Nucleus accumbens (tissue), 56 donors: ENCODE measurements at regions not wholly inside any gene's neighbourhood (a gene's known extent, or its start where the extent isn't known, plus 50 kb on each side); places are given as distances from the start of the nearest gene placed in this dataset.

ENCODE experiments used
- DNase-seq, 56 donors: peaks; one replicate each; lab custom pipeline; 2025; lab: John Stamatoyannopoulos, UW

DNA sequence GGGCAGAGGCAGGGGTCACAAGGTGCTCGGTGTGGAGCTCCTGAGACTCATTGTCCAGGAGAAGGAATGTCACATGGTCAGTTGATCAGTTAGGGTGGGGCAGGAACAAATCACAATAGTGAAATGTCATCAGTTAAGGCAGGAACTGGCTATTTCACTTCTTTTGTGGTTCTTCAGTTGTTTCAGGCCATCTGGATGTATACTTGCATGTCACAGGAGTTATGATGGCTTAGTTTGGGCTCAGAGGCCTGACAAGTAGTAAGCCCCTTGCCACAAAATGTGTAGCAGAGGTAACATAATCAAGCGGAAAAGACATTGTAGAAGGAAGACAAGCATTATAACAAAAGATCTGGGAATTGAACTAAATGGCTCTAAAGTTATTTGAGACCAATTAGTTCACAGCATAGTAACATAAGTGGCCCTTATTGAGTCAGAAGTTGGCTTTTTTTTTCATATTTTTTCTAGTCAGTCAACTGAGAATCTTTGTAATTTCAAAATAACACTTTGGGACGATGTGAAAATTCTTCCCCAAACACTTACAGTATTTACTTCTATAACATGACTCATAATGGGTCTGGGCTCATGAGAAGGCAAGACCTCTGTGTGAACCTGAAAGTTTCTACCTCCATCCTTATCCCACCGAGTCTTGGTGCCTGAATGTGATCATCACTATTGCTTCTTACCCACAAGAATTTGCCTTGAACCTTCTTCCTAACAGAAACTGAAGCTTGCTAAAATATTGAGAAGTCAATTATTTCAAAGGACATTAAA, 137.0 kb upstream of the DPT start:
- DNase-seq, result no peak

DNA sequence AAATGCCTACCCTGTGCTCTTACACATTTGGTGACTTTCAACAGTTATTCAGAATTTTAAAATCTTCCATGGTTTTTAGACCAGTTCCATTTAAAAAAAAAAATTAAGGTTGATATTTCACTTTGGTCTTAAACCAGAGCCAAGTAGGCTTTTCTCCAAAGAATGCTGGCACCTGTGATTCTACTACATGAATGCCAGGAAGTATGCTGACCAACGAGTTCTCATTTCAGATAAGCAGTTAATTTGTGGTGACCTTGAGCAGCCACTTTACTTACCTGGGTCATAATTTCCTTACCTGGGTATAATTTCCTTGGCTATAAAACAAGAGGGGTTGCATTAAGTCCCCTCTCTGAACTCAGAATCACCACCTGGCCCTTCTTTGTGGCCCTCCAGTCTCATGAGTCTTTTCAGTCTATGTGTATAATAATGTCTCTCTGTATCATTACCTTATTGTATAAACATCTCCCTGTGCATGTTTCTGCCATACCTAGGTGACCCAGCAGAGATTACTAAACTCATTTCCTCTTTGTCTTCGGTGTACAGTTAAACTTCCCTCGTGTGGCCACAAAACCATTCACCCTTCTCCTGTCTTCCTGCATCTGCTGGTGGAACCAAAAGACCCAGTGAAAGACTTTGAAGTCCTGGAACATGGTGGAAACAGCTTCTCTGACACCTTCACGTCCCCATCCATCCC, 139.1 kb upstream of the DPT start:
- no peak for DNase-seq

DNA sequence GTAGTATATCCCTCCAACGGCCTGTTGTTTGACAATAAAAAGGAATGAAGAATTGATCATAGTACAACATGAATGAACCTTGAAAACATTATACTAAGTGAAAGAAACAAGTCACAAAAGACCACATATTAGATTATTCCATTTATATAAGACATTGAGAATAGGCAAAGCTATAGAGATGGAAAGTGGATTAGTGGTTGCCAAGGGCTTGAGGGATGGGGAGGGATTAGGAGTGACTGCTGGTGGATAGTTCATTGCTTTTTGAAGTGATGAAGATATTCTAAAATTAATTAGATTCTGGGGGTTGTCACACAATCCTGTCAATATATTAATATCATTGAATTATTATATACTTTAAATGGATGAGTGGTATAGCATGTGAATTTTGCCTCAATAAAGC, 142.5 kb upstream of the DPT start:
- no peak for DNase-seq

DNA sequence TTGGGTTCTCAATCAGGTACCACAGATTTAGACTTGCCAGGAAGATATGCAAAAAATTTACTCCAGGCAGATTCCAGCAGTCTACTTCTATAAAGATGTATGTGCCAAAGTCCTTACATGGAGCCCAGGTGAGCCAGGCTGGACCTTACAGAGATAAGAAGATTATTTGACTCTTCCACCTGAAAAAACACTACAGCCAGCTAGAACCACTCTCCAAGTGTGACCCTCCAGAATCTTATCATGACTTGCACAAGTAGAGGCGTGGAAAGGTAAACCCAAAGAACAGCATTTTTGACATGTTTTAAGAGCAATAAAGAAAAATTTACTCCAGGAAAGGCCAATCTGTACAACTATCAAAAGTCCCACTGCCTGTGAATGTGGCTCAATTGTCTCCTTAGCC, 146.8 kb upstream of the DPT start:
- no peak for DNase-seq

DNA sequence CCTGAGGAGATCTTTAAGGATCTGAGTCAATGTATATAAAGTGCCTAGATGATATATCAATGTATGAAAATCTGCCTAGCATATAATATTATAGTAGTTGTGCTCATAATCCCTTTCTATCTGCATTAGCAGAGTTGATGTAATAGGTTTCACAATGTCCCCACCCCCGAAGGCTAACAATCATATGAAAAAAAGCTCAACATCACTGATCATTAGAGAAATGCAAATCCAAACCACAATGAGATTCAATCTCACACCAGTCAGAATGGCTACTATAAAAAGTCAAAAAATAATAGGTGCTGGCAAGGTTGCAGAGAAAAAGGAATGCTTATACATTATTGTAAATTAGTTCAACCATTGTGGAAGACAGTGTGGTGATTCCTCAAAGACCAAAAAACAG, 147.8 kb upstream of the DPT start:
- DNase-seq, result no peak

DNA sequence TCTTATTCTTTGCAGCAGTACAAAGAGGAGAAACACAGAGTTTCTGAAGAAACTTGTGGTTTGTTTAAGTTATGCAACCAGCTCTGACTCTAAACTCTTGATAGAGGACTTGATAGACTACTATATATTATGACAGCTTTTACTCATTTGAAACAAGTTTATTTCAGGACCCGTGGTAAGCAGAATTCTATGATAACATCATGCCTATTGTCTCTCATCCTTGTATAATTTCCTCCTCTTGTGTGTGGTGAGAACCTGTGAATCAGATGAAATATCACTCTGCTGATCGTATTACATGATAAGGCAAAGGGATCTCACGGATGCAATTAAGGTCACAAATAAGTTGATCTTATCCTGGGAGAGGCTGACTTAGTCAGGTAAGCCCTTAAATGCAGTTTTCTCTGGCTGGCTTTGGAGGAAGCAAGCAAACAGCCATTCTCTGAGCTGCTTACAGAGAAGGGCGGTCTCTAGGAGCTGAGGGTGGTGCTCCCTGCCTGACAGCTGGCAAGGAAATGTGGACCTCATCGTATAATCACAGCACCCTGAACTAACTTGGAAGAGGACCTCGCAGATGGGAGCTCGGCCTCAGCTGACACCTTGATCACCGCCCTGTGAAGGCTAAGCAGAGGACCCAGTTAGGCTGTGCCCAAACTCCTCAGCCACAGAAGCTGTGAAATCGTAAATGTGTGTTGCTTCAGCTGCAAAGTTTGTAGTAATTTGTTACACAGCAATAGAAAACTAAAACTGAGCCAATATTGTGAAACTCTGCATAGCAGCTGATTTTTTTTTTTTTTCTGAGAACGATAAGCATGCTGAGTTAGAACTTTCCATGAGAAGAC, 151.1 kb upstream of the DPT start:
- no peak for DNase-seq

DNA sequence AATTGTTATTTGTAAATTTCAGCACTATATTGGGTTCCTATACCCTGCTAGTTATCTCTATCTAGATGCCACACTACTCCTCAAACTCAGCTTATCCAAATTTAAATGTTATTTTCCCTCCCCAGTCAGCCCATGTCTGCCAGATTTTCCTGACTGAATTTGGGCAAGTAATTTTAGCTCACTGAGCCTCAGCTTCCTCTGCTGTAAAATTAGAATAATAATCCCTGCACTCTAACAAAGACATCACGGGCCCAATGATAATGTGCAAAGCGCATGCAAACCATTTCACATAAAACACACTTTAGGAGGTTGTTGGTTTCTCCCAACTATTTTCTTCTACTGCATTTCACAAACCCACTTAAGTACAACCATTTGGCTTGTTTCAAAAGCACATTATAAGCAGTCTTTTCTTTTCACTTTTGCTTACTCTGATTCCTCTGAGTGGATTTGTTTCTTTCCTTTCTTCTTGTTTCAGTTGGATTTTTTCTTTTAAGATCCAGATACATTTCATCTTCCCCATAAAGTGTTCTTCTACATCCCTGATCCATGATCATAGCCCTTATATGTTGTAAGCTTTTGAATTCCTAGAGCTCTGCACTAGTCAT, 152.8 kb upstream of the DPT start:
- no peak for DNase-seq

DNA sequence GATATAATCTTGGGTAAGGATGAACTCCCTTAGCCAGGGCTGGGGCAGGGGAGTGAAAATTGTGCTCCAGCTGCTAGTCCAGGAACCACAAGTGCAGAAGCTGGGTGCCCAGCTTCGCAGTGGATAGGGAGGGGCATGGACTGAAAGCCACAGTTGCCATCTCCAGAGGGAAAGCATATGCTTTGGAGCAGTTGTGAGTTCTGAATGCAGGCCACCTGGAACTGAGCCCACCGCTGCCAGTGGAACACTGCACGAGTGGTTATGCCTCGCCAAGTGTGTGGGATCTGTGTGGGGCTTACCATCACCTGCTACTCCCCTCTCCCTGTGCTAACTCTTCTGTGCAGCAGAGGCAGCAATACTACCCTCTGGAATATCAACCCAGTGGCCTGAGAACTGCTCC, 158.4 kb upstream of the DPT start:
- no peak for DNase-seq

DNA sequence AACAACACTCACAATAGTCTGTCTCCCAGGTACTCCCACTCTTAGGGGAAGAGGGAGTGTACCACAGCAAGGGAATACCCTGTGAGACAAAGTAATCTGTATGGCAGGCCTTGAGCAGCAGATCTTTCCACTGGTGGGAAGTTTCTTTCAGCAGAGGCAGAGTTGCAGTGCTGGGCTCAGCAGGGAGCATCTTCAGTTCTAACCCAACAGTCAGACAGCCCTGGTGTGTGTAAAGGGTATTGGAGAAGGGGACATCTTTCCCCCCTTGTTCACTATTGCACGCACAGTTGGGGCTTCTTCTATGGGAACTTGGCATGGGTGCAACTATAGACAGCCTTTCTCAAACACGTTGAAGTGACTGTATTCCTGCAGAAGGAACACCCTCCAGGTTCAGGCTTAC, 159.4 kb upstream of the DPT start:
- no peak for DNase-seq

DNA sequence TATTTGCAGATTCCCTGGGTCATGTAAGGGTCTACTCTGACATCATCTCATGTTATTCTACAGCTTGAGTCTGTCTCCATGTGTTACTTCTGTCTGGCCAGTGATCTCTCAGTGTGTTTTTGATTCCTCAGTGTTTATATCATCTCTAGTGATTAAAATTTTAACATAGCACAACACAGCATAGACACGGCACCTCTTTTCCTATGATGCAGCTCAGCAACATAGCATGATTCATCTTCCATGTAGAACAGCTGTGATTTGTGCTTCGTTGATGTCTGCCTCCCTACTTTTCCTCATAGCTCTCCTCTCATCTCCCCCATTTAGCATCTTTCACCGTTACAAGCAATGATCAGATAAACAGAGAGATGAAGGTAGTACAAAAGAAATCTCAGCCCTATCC, 163.9 kb upstream of the DPT start:
- no peak for DNase-seq

DNA sequence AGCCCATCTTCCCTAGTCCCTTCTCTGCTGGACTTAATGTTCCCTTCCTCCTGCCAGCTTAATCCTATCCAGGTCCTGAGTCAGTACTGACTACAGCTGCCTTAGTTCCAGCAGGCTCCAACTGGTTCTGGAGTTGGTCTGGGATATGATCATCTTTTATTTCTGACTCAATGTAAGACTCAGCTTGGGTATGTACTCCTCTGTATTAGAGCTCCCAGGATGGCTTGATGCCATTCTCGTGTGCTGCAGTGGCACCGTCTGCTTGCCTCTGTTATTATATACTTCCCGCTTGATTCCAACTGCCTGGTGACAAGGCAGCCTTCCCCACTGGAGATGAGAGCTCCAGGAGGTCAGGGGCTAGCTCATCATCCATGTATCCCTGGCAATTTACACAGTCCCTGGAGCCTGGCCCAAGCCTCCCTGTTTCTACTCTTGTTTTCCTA, 164.4 kb upstream of the DPT start:
- peak in 1 of 56 donors; percentile 19 for DNase-seq

DNA sequence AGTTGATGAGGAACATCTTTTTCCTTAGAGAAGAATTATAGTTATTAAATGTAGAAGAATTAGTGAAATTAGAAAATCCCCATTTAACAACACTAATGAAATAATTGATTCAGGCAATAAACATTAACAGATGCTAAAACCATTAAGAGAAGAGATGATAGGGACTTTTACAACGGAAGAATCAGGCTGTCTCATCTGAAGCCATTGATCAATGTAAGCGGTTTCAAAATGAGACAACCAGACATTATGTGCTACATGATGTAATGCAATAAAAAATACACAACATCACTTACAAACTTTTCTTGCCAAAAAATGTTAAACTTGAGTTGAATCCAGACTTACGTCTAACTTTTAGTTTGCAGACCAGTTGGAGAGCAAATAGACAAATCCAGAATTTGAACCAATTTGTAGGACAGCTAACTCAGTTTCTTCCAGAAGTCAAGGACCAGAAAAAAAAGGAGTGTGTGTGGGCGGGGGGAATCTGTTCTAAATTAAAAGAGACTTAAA, 165.4 kb upstream of the DPT start:
- no peak for DNase-seq

DNA sequence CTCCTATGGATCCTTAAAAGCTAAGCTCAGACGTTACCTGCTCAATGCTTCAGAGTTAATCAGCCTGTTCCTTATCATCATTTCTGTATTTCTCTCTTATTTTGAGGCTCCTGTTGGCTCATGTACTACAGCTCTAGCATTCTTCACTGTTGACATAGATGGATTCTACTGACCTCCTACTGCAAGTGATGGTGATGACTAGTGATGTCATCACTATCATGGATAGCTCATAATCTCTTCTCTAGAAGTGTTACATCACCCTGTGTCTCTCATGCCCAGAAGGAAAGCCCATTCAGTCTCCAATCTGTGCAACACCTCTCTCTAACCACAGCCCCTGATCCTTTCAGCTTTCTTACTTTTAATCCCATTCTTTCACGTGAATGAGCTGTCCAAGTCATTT, 168.2 kb upstream of the DPT start:
- DNase-seq, result no peak

DNA sequence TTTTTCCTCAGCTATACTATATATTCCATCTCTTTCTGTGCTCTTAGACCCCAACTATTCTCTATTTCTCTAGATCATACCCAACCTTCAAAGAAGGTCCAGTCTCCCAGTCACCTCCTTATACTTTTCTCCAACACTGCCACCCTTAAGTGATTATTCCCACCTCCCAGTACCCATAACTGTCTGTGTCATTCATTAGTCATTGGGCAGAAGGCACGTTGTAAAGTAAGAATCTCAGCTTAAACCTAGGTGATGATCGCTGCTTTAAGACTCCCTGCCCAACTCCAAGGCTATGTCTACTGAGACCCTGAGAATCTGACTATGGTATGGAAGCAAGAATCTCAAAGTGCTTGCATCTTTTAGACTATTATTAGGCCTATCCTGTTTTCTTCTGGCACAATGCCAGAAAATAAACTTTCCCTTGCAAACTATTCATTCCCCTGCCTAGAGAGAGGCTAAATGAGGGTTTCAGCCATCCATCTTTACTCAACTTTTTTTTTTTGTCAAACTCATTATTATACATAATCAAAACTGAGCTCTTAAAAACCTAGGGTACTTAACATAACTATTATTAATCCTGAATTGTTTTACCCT, 174.3 kb upstream of the DPT start:
- no peak for DNase-seq

DNA sequence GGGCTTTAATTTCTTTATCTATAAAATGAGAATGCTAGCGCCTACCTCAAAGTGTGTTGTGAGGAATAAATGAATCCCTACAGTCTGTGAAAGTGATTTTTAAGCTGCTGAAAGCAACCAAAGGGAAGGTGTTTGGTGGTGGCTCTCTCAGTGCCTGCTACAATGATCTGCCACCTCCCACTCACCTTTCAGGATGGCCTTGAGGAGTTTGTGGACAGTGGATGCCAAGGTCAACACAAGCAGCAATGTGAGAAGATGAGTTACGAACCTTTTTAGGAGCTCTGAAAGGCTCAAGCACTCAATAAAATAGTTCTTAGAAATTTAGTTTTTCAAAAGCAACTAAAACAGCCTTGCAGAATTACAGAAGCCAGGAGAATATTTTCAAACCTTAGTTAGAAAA, 176.6 kb upstream of the DPT start:
- DNase-seq, result no peak

DNA sequence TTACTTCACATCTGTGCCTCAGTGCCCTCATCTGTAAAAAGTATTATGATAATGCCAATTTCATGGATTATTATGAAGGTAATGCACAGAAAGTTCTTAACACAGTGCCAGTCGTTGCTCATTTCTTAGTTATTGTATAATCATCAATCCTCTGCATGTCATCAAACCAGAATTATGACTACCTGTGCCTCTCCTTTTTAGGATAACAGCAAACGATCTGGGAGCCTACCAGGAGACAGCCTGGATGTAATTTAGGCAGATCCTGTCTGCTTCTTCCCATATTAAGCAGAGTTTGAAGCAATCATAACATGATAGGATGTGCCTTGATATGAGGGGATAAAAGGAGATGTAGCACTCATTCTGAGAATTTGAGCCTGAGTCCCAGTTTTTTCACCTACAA, 177.4 kb upstream of the DPT start:
- no peak for DNase-seq

DNA sequence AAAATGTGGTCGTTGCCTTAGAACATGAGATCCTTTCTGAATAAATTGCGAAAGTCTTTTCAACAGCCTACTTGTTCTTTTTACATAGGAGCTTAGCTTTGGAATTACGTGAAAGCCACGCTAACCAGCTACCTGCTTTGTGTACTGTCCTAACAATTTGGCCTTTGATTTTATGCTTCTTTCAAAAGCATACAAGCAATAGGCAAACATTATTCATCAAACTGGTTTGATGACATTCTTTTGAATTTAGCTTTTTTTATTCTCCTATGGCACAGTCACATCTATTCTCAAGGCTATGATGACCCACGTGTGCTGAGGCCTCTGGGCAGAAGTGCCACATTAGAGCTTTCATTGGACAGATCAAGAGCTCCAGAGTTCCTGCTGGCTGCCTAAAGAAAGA, 178.0 kb upstream of the DPT start:
- DNase-seq, result no peak

DNA sequence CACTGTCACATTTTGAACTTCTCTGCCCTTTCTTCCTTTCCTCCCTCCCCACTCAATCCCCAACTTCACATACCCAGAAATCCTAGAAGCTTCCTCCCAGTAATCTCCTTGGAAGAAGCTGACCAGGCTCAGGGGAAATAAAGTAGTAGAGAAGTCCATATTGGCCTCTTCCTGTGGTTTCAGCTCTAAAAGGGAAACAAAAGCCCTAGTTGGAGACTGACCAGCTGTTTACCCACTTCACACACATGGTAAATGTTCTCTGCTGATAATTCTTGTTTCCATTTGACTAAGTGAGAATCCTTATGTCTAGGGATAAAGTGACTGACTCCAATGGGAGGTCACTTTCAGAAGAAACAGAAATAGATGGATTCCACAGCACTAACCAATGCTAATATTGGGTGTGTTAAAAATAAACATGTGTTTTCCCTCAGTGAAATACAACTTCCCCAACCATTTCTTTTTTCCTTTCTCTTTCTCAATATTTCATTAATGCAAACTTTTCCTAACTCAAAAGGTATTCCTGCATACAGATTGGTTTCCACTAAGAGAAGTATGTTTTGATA, 178.9 kb upstream of the DPT start:
- DNase-seq, result no peak

DNA sequence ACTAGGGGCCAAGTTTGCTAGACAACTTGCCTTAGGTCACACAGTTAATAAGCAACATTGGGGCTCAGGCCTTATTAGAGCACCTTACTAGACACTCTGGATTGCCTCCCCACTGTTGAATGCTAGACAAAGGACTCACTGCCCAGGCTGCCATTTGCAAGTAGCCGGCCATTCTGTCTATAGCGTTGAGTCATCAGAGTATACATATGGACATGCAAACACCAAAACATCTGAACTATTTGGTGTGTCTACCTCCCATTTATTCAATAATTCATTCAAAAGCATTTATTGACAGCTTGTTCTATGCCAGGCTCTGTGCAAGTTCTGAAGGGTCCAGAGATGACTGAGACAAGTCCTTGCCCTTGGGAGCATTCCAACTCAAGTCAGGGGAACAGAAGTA, 181.4 kb upstream of the DPT start:
- no peak for DNase-seq

DNA sequence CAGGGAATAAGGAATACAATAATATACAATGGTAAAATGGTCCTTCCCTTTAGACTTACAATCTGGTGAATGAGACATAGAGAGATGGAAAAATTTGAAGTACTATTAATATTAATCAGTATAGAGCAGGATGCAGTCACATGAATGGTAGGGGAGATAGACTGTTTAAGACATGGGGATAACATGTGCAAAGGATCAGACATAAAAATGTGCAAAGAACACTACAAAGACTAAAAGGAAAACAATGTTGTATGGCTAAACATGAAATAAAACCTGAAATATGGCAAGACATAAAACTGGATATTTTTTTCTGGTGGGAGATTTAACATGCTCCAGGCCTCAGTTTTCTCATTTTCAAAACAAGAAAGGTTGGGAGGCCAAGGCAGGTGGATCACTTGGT, 182.4 kb upstream of the DPT start:
- no peak for DNase-seq
